ENCODE measurements at regions not wholly inside any gene's neighbourhood (a gene's known extent, or its start where the extent isn't known, plus 50 kb on each side); places are given as distances from the start of the nearest gene placed in this dataset.

Small RNA genes in the stretch of these regions (small RNA-seq; reads per million reads assigned to genes)
- gene RNA5SP516: 0 reads per million in 2 experiments

All from right lobe of liver (tissue), 1 donor.